LNCaP clone FGC (cell line): ENCODE measurements at regions not wholly inside any gene's neighbourhood (a gene's known extent, or its start where the extent isn't known, plus 50 kb on each side); places are given as distances from the start of the nearest gene placed in this dataset.

Experiments
- DNase-seq: peaks from one replicate; pipeline ENCODE4 v3.0.0-alpha.2; 2011; ENCODE audit warnings: low read depth
- H3K4me3 ChIP-seq: 2 replicates; pipeline ENCODE4 v1.5.1; 2011; ENCODE audit warnings: mild to moderate bottlenecking, low read depth, low read length, control low read depth
- CTCF ChIP-seq: IDR thresholded peaks from 2 replicates; pipeline ENCODE4 v1.5.1; 2012; ENCODE audit warnings: mild to moderate bottlenecking; ENCODE audit not compliant: control insufficient read depth, insufficient read depth; ENCODE audit errors: extremely low read depth

DNA sequence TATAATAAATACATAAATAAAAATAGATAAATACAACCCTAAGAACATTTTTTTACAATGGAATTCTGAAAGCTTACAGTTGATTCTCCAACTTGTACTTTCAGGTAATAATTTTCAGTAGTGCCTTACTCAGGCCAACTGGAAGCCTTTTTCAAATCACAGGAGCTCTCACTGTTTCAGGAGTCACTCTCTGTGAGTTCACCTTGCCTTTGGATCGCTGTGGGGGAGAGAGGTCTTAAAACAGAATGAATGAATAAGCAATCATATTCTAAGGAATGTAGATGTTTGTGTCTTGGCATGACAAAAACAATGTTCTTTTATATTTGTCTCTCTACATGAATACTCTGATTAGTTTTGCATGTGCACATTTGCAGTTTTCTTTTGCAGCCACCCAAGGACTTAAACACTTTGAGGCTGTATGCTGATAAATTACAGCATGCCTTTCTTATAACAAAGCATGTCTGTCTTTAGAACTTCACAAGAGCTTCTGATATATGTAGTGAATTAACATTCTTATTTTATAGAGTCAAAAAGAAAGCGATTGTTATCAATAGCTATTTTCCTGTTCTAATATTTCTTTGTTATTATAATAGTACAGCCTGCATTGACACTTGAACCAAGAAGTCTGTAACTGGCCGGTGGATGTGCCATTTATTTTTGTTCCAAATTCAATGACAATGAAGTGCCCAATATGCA, 1111.5 kb upstream of the ATXN8OS start:
- DNase-seq = no peak
- TF ChIP-seq CTCF = no peak

GRCh38 chr13:68993154-68993553, 1114.5 kb upstream of the ATXN8OS start:
- no peak for DNase-seq
- no peak for TF ChIP-seq CTCF
- no peak overlapping the region for H3K4me3 ChIP-seq

More for the DNA sequence above, 1111.5 kb upstream of the ATXN8OS start:
- no peak overlapping the region for H3K4me3 ChIP-seq

DNA sequence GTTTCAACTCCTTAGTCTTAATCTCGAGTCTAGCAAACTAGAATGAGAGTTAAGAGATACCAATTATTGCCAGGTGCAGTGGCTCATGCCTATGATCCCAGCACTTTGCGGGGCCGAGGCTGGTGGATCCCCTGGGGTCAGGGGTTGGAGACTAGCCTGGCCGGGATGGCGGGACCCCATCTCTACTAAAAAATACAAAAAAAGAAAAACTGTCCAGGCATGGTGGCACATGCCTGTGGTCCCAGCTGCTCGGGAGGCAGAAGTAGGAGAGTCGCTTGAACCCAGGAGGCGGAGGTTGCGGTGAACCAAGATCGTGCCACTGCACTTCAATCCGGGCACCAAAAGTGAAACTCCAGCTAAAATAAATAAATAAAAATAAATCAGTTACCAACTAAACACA, 1119.5 kb upstream of the ATXN8OS start:
- TF ChIP-seq CTCF = no peak
- DNase-seq = no peak
- no peak overlapping the region for H3K4me3 ChIP-seq

GRCh38 chr13:68987585-68987984, 1120.0 kb upstream of the ATXN8OS start:
- TF ChIP-seq CTCF = no peak
- no peak for DNase-seq
- H3K4me3 ChIP-seq = no peak overlapping the region

DNA sequence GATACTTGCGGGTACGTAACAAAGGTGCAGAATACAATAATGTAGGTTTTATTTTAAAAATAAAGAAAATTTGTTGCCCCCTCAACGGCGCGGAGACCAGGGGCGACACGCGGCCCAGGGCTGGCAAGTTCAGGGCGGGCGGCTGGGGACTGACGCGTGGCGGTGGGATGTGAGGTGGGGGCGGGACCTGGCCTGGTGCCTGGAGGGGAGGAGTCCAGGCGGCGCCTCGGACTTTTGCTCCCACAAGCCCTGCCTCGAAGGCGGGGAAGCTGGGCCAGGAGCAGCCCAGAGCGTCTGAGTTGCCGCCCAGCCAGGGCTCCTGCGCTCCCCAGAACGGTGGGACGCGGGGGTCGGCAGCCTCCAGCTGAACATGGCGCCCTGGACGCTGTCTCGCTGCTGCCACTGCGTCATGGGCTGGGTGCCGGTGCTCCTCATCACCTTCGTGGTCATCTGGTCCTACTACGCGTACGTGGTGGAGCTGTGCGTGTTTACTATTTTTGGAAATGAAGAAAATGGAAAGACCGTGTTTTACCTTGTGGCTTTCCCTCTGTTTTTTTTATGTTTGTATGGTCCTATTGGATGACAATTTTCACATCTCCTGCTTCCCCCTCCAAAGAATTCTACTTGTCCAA, 1122.8 kb upstream of the ATXN8OS start:
- no peak for DNase-seq
- no peak overlapping the region for H3K4me3 ChIP-seq
- TF ChIP-seq CTCF = no peak

DNA sequence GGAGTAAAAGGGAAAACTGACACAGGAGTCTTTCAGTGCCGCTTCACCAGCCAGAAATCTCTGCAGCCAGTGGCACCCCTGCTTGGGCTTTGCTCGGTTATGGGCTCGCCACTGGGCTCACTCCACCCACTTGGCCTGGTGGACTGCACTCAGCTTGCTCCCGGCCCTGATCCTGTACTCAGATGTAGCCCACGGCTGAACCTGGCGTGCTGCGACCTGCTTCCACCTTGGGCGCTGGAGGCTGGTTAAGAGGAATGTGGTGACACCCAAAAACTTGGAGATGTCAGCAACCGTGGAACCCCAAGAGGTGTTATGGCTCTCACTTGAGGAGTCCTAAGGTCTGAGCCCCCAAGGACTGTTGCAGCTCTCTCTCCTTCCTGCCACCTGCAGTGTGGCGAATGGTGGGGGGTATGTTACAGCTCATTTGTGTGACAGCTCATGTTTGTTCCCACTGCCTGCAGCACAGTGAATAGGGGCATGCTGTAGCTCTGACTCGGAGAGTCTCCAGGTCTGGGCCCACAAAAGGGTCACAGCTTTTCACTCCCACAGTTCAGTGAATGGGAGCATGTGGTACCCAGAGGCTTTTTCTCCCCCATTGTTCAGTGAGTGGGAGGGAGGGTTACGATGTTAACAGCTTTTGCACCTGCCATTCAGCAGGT, 1124.5 kb upstream of the ATXN8OS start:
- DNase-seq = no peak
- no peak overlapping the region for H3K4me3 ChIP-seq
- TF ChIP-seq CTCF = no peak
